Left kidney (tissue), 1 donor: ENCODE measurements at regions not wholly inside any gene's neighbourhood (a gene's known extent, or its start where the extent isn't known, plus 50 kb on each side); places are given as distances from the start of the nearest gene placed in this dataset.

ENCODE experiments used
- DNase-seq: peaks from one replicate; pipeline ENCODE4 v3.0.0-alpha.2; 2013

DNA sequence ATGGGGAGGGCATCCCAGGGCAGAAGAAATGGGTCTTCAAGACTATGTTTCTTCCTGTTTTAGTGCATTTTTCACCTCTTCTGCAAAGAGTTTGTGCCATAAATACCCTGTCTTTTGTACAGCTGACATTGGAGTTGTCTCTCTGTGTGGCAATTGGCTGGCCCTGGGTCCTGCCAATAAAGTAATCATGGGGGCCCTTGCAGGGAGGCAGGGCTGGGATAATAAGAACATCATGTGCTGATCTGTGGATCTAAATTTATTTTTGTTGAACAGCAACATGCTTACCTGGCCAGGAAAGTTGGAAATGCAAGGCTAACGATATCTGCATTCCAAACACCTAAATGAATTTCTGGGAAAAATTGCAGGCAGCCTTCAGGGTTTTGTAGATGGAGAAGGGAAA, 174.6 kb upstream of the GATB start:
- DNase-seq, result no peak

DNA sequence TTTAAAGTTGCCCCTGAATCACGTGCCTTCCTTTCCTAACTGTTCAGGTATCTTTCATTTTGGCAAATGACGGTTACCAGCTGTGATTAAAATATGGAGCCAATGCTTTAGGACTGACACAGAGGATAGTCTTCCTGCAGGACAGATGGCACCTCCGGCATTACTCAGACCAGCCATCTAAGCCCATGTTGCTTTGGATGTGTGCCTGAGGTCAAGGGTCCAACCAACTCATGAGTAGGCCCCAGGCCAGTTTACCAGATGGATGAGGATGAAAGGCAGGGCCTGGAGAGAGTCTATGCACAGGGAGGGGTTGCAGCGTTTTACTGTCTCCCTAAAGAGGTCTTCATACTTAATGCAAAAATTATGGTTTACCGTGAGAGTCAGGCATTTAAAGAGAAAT, 174.0 kb upstream of the GATB start:
- no peak for DNase-seq

DNA sequence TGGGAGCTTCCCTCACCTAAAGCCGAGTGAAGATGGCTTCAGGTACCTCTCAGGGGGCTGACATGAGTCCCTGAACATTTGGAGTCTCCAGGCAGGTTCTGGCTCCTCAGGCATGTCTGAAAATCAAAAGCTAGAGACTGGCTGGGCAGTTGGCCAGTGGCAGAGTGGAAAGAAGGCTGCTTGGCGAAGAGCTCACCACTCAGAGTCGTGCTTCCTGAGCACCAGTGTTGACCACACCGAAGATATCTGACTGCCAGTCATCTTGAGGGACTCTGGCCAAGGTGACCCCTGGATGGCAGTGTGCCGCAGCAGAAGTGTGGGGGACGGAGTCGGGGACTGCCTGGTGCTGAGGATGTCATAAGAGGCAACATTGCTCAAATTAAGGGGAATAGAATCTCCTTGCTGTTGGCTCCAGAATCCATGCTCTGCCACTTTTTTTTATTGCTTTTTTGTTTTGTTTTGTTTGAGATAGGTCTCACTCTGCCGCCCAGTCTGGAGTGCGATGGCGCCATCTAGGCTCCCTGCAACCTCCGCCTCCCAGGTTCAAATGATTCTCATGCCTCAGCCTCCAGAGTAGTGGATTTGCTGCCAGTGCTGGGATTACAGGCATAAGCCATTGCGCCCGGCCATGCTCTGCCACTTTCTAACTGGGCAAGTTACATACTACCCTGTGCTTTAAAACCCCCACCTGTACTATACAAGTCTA, 172.5 kb upstream of the GATB start:
- no peak for DNase-seq

DNA sequence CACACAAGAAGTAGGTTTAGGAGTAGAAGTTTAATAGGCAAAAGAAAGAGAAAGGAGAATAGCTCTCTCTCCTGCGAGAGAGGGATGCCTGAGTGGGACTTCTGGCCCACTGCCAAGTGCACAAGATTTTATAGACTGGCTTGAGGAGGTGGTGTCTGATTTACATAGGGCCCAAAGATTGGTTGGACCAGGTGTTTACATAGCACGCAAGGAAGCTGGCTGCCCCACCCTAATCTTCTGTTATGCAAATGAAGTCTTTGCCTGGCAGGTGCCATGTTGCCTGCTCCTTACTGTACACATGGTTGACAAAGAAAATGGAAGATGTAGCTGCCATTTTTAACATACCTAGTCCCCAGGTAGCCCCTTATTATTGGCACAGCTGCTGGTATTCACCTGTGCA, 170.8 kb upstream of the GATB start:
- no peak for DNase-seq

DNA sequence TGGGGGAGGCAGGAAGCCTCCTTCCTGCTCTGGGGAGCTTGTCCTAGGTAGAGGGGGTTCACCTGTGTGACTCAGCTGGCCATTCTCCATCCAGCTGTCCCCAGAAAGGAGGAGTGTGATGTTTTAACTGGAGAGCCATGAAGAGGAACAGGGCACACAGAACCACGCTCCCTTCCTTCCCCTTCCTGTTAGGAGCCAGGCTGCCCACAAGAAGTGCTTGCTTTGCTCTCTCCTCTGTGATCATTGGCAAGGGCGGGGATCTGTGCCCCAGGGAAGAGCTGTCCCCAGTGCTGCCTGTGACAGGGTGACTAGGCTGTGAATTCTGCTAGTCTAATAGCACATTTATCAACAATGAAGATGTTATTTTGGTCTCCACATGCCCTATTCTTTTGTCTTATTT, 169.6 kb upstream of the GATB start:
- no peak for DNase-seq

DNA sequence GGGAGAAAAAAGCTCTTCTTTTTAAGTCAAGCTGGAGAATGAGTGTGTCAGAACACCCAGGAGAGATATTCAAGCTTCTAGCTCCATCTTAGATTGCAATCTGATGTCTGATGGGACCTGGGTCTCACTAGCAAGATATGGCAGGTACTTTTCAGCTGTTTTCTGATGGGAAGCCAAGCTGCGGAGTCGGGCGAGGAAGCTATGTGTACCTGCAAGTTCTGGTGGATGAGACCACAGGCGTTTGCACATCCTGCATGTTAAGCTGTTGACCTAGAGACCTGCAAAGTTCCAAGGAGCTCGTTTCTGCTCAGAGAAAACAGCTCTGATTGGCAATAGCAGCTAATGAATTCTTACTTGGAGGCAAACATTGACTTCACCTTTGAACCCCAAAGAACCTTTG, 167.3 kb upstream of the GATB start:
- no peak for DNase-seq

DNA sequence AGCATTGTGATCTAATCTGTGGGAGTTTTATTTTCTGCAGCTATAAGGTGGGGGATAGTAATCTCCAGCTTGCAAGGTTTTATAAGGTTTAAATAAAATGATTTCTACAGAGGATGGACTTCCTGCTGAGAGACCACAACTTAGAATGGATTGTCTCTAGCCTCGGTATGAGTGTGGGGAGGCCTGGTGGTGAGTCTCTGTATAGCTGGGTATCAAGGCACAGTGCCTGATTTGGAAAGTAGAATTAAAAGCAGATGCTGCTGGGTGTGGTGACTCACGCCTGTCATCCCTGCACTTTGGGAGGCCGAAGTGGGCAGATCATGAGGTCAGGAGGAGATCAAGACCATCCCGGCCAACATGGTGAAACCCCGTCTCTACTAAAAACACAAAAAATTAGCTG, 162.0 kb upstream of the GATB start:
- no peak for DNase-seq

DNA sequence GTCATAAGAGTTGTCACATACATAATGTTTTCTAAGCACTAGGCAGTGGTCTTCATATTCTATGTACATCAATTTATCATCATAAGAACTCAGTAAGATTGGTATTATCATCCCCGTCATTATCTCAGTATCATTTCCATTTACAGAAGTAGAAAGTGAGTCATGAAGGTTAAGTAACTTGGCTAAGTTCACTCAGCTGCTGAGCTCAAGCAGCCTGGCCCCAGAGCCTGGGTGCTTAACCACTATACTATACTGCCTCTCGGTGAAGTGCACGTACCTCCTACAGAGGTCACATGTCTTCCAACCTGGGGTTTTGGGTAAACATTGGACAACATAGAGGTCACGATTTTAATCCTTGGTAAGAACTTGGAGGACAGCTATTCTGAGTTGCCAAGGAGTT, 161.5 kb upstream of the GATB start:
- no peak for DNase-seq

DNA sequence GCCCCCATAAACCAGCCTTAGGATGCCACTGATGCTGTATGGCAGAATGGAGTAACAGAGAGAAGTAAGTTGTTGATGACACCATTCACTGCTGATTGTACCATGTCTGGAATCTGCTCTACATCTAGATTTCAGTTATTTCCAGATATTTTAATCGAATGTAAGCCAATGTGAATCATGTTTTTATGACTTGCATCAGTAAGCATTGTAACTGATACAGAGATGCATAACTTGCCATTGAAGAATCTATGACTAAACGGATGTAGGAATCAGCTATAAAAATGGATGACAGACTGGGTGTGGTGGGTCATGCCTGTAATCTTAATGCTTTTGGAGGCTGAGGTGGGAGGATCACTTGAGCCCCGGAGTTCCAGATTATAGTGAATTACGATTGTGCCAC, 161.0 kb upstream of the GATB start:
- DNase-seq, result no peak

DNA sequence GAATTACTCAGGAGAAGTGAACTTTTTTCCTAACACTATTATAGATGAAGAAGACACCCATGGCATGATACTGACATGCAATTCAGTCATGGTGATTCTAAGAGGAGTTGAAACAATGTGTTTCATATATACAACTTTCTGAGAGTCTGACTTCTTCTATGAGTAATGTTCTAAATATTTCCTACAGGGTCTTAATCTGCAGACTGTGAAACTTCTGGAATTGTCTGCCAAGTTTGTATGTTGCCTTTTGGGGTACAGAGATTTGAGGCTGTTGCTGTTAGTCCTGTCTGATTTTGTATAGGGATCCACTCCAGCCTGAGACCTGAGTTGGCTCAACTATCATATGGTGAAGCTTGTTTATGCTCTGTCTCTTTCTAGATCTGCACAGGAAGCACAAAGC, 160.6 kb upstream of the GATB start:
- no peak for DNase-seq

DNA sequence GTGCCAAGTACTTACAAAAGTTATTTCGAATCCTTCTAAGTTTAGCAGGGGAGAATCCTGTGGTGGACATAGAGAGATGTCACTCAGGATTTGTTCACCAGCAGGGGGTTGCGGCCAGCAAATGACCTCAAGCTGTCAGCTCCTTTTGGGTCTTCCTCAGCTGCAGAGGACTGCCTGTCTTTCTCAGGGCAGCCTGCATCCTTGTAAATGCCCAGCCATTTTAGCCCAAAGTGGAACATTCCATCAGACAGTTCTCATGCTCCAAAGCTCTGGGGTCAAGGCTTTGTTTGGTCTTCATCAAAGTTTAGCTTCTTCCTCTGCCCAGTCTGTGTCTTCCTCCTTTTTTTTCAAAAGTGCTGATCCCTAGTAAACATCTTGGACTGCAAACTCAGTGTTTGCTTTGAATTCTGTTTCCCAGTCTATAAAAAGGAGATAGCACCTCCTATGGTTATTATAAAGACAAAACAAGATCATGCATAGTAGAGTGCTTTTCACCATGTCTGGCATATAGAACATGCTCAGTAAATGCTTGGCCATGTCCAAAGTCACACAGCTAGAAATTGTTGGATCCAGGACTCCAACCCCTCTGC, 156.4 kb upstream of the GATB start:
- DNase-seq, result no peak

DNA sequence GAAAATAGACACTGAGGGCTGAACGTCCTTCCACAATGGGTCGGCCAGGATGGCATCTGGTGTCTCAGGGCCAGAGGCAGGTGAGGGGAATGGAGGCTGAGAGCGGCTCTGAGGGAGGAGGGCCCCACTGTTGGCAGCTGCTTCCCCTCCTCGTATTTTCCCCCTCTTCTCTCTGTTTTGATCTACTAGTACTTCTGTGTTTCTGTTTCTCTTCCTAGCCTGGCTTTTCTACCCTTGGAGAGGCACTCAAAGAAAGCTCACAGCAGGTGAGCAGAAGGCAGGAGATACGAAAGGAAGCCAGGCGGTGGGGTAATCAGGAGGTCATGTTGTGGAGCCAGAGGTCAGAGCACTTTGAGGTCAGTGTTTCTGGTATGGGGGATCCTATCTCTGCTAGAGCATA, 151.8 kb upstream of the GATB start:
- DNase-seq, result no peak

DNA sequence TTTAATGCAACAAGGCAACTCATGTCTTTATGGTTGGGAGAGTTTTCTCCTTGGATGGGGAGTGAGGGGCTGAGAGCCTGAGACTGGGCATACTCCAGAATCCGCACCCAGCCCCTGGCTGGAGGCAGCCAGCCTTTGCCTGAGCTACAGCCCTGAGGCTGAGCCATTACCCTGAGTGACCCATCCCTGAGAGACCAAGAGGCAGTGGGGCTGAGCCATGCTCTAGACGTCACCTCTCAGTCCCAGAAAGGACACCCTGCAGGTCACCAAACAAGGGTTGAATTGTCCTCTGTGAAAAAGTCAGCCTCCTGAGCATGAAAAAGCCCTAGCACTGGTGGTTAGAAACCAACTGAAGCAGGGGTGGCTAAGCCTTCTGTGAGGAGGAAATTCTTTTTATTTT, 151.2 kb upstream of the GATB start:
- no peak for DNase-seq

DNA sequence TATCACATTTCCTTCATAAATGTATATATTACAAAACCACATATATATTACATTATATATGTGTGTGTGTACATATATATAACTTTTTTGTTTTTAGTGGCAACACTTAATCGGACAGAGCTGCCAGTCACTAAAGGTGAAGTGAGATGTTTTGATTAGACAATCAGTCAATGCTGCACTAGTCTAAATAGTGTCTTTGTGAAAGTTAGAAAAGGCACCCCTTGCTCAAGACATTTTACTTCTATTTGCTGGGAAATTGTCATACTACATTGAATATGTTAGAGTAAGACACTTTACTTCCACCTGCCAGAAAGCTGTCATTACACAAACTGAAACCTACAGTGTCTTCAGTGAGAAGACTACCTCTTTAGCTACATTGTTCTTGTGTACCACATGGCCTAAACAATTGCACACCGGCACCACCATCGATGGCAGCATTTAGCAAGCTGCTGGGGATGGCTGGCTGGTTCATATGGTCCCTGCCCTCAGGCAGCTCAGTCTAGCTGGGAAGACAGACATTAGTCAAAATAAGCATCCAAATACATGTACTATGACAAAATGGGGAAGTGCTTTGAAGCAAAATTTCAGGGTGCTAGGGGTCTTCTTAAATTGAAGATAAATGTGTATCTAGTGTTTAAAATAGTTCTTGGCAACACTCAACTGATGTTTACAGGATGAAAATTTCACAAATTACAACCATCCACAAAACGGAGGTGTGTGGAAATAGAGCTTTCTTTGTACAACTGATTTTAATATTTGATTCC, 148.1 kb upstream of the GATB start:
- DNase-seq, result no peak

DNA sequence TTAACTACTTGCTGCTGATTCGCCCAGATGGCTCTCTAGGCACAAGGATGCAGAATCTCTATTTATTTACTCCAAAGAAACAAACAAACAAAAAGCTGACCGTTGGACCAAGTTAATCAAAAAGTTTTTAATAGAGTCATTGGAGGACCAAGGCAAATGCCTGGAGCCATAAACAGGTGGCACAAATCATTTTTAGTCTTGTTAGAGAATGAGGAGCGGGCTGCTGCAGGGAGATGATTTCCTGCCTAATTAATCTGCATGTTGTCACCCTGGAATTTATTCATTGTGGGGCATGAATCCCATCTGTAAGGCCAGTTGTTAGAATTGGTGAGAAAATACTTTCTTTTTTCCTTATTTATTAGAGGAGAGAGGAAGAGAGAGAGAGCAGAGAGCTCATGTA, 147.4 kb upstream of the GATB start:
- peak; percentile 15 for DNase-seq

DNA sequence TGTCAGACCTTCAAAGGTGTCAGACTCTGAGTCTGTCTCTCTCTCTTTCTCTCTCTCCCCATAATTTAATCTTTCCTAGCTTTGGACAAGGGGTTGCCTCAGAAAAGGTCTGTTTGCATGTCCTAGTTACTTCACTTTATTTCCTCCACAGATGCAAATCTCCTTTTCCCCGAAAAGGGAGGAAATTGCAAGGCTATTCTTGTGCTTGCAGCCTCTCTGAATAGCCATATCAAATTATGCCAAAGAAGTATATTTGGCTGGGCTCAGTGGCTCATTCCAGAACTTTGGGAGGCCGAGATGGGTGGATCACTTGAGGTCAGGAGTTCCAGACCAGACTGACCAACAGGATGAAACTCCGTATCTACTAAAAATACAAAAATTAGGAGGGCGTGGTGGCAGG, 145.6 kb upstream of the GATB start:
- no peak for DNase-seq

DNA sequence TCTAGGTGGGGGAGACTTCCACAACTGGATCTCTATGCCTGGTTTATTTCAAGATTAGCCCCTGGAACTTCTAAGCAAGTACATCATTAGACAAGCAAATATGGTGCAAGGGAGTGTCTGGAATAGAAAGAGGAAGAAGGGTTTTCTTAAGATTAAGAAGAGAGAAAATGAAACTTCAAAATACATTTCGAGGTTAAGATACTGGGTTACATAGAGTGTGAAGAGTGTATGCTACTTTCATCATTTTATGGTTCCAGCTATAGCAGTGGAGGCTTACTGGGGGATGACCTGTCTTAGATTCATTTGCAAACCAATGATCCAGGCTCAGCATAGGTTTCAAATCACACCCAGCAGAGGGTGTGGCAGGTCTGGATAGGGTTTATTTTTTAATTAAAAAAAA, 144.4 kb upstream of the GATB start:
- DNase-seq, result no peak

DNA sequence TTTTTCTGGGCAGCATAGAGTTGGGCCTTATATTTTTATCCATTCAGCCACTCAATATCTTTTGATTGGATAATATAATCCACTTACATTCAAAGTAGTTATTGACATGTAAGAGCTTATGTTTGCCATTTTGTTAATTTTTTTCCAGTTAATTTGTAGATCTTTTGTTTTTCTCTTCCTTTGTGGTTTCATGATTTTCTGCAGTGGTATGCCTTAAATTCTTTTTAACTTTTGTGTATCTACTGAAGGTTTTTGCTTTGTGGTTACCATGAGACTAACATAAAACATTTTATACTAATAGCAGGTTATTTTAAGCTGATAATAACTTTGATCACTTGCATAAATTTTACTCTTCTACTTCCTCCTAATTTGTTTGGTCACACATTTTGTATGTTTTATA, 140.8 kb upstream of the GATB start:
- no peak for DNase-seq

DNA sequence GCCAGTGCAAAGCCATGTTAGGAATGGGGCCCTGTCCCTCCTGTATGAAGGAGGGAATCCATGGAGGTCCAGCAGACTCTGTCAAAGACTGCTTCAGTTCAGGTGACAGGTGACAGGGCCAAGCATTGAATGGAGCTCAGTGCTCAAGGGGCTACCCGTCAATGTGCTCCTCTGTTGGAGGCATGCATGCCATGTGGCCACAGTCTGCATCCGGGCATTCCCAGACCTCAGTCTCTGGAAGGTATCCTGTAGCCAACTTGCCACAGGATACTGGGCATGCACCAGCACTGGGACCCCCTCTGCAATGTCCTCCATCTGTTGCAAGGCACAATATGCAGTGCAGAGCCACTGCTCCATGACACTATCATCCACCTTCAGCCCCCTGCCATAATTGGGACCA, 136.1 kb upstream of the GATB start:
- no peak for DNase-seq

DNA sequence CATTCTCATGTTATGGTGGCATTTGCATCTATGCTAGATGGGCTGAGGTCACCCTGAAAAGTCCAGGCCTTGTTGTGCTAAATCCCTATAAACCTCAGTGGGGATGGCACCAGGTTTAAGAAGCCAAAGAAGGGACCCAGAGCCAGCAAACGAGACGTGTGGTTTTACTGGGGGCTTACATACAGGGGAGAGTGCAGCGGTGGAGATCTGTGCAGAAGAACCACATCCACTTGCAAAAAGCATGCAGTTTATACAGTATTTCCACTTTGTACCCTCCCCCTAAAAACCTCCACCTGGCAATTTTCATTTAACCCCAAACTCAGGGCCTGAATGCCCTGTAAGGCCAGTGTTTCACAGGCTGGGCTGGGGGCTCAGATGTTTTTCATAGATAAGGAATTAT, 134.9 kb upstream of the GATB start:
- no peak for DNase-seq

DNA sequence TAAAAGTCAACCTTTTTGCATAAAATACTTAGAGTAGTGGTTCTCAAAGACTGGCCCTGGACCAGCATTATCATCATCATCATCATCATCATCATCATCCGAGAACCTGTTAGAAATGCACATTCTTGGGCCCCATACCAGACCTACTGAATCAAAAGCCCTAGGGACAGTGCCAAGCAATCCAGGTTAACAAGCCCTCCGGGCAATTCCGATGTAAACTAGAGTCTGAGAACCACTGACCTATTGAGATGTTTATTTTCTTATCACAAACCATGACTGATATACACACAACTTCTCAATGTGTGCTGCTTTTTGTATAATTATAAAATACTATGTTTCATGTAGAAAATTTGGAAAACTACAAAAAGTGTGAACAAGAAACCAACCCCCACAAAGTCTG, 133.4 kb upstream of the GATB start:
- DNase-seq, result no peak

DNA sequence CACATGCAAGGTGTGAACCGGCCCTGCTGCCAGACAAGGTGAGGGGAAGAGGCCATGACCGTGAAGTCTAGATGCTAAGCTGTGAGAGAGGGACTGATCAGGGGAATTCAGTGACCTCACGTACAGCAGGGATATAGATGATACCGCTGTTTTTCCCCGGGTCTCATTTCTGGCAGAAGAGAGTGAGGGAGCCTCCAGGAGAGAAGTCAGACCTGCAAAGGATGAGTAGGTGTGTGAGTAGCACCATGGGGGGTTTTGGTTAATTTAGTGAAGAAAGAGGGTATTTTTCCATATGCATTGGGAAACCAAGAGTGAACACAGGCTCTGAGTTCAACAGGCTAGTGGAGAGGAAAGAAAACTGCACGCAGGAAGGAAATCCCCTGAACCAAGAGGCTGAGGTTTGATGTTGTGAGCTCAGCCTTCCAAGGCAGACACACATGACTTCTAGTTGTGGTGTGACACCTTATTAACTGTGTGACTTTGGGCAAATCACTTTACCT, 127.6 kb upstream of the GATB start:
- no peak for DNase-seq

DNA sequence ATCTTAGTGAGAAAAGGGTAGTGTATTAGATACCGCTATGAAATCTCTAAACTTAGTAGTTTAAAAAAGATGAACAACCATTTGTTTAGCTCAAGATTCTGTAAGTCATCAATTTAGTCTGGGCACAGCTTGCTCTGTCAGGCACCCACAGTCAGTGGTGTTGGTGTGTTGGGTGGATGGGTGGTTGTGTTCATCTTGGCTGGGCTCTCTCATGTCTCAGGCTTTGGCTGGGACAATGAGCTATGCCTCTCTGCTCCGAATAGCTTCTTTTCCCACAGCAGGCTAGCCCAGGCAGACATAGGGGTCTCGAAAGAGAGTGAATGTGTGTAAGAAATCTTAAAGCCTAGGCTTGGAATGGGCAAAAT, 127.0 kb upstream of the GATB start:
- no peak for DNase-seq
